ENCODE measurements at regions not wholly inside any gene's neighbourhood (a gene's known extent, or its start where the extent isn't known, plus 50 kb on each side); places are given as distances from the start of the nearest gene placed in this dataset.
A peak's percentile ranks its signal among the peaks of the same experiment; 100 is the strongest.

DNA sequence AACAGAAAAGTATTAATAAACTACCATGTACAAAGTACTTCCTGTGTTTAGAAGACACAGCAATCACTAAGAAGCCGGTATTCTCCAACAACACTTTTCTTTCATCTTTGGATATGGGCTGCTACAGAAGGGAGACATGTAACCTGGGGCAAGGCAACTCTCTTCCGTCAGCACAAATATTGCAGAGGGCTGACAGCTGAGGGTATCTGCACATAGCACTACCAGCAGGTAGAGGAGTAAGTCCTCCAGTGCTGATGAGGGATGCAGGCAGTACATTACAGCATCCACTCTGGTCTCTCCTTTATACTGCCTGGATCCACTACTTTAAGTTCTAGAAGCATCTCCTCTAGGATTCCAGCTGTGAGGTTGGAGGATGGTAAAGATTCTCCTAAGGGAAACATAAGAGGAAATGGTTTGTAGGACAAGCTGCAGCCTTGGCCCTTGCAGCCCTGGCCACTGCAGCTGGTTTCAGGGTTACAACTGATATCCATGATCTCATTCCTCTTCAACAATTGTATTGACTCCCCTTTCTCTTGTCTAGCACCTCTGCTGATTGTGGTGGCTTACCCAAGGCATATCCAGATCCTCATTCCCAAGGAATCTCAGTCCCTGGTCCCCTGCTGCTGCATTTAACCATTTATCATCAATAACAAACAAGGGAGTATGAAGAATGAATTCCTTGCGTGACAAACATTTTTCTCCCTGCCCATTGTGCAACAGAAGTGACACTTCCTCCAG lies 110.7 kb upstream of the ADGRF1 start:
- no peak overlapping the region for H3K9ac ChIP-seq
- H3K4me1 ChIP-seq, result peaks cover 6% of the 10 kb centered on the region
- H4K20me1 ChIP-seq, result no peaks in the 10 kb centered on the region
- no peak for TF ChIP-seq Cebpa-rat (IDR thresholded peaks at IDR 0.05)
- no peak overlapping the region for H3K4me2 ChIP-seq
- H3K27ac ChIP-seq, result no peak overlapping the region
- no peak overlapping the region for H3K4me3 ChIP-seq
- no peaks in the 10 kb centered on the region for H3K36me3 ChIP-seq
- H3K9me3 ChIP-seq, result no peaks in the 10 kb centered on the region
- no peaks in the 10 kb centered on the region; the same call in 1 of the 2 replicates for H3K27me3 ChIP-seq

DNA sequence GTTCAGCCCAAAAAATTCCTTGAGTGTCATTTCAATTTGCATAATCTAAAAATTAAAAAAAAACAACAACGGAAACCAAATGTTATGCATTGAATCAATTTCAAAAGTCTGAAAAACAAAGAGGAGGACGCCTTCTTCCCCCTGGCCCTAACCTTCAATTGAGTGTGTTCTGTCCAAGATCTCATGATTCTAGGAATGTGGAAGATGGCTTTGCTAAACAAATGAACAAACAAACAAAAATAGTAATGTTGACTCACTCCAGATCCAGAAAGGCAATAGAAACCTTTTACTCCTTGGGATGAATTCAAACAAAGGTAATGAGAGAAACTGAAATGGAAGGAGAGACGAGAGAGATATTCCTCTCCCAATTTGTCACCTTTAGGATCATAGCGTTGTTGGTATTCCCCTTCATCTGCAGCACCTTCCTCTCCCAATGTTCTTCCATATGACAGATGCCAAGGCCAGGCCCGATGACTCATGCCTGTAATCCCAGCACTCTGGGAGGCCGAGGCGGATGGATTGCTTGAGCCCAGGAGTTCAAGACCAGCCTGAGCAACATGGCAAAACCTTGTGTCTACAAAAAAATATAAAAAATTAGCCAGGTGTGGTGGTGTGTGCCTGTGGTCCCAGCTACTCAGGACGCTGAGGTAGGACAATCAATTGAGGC lies 109.2 kb upstream of the ADGRF1 start:
- Histone ChIP-seq H4K20me1 (no peaks in the 10 kb centered on the region), H3K36me3 (no peaks in the 10 kb centered on the region), H3K4me3 (no peak overlapping the region), H3K27ac (no peak overlapping the region), H3K27me3 (no peaks in the 10 kb centered on the region; the same call in 1 of the 2 replicates), H3K9ac (no peak overlapping the region), H3K9me3 (no peaks in the 10 kb centered on the region), H3K4me2 (no peak overlapping the region), H3K4me1 (peaks cover 20% of the 10 kb centered on the region)
- TF ChIP-seq Cebpa-rat (IDR thresholded peaks at IDR 0.05), result no peak

DNA sequence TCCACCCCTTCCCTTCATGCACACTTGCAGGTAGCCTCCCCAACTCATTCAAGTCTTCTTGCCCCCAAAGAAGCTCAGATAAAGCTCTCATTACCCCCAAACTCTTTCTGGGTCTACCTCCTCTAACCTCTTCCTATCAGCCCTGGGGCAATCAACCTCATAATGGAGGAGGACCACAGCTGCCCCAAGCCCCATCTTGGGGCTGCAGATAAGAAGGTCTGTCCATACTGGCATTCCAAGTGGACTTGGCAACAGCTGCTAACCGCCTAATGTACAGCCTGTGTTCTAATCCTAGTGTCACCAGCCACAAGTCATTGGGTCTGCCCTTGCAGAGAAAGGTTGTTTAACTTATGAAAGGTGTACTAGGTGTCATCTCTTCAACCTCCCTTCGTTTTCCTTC lies 107.4 kb upstream of the ADGRF1 start:
- no peak overlapping the region for H3K4me2 ChIP-seq
- no peaks in the 10 kb centered on the region for H3K9me3 ChIP-seq
- H3K4me3 ChIP-seq, result no peak overlapping the region
- H3K9ac ChIP-seq, result no peak overlapping the region
- peaks cover 29% of the 10 kb centered on the region for H3K4me1 ChIP-seq
- H4K20me1 ChIP-seq, result no peaks in the 10 kb centered on the region
- no peaks in the 10 kb centered on the region for H3K36me3 ChIP-seq
- TF ChIP-seq Cebpa-rat (IDR thresholded peaks at IDR 0.05), result no peak
- no peak overlapping the region for H3K27ac ChIP-seq
- no peaks in the 10 kb centered on the region; the same call in 1 of the 2 replicates for H3K27me3 ChIP-seq

DNA sequence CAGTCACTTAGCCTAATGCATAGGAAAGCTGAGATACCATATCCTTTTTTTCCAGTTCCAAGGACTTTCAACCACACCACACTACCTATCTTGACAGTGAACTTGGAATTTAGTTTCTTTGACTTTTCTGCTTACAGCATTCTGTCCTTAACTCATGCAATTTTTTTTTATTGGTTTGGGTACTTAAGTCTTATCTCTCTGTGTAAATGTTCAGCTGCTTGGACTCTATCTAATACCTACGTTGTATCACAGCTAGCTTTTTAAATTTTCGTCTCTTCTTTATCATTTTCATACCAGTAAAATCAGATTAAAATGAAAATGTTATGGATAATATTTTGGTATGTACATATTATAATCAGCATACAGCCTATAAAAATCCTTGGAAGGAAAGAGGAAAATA lies 106.9 kb upstream of the ADGRF1 start:
- no peak overlapping the region for H3K27ac ChIP-seq
- no peaks in the 10 kb centered on the region for H3K36me3 ChIP-seq
- peaks cover 29% of the 10 kb centered on the region for H3K4me1 ChIP-seq
- TF ChIP-seq Cebpa-rat (IDR thresholded peaks at IDR 0.05), result no peak
- no peaks in the 10 kb centered on the region; the same call in 1 of the 2 replicates for H3K27me3 ChIP-seq
- no peak overlapping the region for H3K4me3 ChIP-seq
- no peaks in the 10 kb centered on the region for H3K9me3 ChIP-seq
- no peak overlapping the region for H3K4me2 ChIP-seq
- H3K9ac ChIP-seq, result no peak overlapping the region
- H4K20me1 ChIP-seq, result no peaks in the 10 kb centered on the region

DNA sequence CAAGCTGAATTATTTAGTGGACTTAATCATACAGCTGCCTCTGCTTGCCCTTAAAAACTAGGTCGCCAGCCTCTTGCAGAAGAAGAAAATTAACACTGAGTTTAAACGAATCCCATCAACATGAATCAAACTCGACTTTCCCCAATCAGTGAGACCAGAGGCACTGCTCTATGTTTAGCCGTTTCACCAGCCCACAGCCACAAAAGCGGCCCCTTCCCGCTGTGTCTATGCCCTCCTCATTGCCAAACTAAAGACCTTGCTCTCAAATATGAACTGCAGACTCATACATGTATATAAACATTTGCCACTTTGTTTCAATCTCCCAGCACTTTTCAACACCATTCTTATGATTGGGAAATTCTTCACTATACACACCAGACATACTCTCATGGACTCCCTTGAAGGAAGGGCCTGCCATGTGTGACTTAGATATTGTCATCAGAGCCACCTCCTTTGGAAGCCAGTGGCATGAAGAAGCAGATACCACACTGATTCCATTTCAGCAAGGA lies 105.8 kb upstream of the ADGRF1 start:
- H3K4me2 ChIP-seq, result peak overlapping the region; percentile 66
- no peaks in the 10 kb centered on the region; the same call in 1 of the 2 replicates for H3K27me3 ChIP-seq
- no peaks in the 10 kb centered on the region for H4K20me1 ChIP-seq
- peaks cover 29% of the 10 kb centered on the region for H3K4me1 ChIP-seq
- 0 out of 2 replicates have a peak overlapping the region, but pooled peaks have one; percentile 15 for H3K27ac ChIP-seq
- no peak overlapping the region for H3K4me3 ChIP-seq
- no peaks in the 10 kb centered on the region for H3K36me3 ChIP-seq
- no peak overlapping the region for H3K9ac ChIP-seq
- peaks cover 8% of the 10 kb centered on the region; the same call in 1 of the 2 replicates for H3K9me3 ChIP-seq
- no peak for TF ChIP-seq Cebpa-rat (IDR thresholded peaks at IDR 0.05)

DNA sequence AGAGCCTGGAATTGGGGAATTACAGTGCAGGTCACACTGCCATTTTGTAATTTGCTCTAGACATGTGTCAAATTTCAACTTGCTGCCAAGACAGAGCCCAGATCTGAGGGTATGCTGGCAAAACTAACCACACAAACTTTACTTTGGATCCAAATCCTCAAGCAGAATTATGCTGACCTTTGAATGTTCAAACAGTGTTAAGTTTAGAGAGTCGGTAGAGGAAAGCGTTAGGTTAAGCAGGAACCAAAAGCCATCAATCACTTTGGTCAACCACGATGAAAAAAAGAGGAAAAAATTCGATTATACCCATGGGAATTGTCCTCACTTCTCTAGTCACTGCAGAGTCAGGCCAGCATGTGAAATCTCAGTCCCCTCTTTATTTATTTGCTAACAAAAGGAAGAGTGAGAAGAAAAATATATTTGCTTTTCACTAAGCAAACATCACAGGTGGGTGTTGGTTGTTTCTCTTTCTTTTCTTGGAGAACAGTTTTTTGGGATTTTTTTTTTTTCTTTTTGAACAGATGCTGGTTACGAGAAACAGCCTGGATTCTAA lies 105.1 kb upstream of the ADGRF1 start:
- Histone ChIP-seq H3K4me3 (no peak overlapping the region), H3K4me1 (peaks cover 29% of the 10 kb centered on the region), H3K27me3 (no peaks in the 10 kb centered on the region), H3K36me3 (no peaks in the 10 kb centered on the region), H3K27ac (peak overlapping the region; percentile 38), H4K20me1 (no peaks in the 10 kb centered on the region), H3K9ac (0 out of 2 replicates have a peak overlapping the region, but pooled peaks have one; percentile 21), H3K4me2 (peak overlapping the region; percentile 66), H3K9me3 (peaks cover 15% of the 10 kb centered on the region)
- no peak for TF ChIP-seq Cebpa-rat (IDR thresholded peaks at IDR 0.05)

DNA sequence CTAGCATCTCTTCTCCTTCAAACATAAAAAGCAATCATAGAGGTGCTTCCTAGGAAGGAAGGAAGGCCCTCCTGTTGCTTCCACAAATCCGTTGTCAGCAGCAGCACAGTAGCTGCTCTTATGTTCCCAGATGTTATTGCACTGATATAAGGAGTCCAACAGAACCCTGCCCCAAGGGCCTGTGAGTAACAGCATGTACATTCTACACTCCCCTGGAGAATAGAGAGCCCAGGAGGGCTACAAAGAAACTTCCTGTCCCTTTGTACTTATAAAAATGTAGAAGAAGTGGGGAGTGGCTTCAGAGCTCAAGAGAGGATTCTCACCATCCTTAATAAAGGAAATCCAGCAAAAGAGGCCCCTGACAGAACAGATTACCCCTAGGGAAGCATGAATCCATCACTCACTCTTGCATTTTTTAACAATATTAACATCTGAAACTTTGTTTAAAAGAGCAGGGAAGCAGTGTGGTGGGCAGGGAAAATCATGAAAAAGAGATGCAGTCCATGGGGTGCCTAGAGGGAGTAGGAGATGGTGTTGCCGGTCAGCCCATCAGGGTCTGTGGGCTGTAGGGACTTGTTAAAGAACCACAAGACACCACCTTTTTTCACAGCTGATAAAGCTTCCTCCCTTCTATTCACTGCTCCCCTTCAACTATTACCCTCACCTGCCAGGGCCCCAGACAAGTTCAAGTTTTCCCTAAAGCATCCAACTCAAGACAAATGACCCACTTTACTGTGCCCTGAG lies 104.5 kb upstream of the ADGRF1 start:
- H3K27ac ChIP-seq, result peak overlapping the region; percentile 38
- H3K9ac ChIP-seq, result peak overlapping the region; percentile 21; the same call in 1 of the 2 replicates
- H3K4me3 ChIP-seq, result no peak overlapping the region
- H3K4me2 ChIP-seq, result peak overlapping the region; percentile 66
- no peak for TF ChIP-seq Cebpa-rat (IDR thresholded peaks at IDR 0.05)
- H3K27me3 ChIP-seq, result no peaks in the 10 kb centered on the region
- H3K4me1 ChIP-seq, result peaks cover 29% of the 10 kb centered on the region
- H4K20me1 ChIP-seq, result no peaks in the 10 kb centered on the region
- no peaks in the 10 kb centered on the region for H3K36me3 ChIP-seq
- peaks cover 16% of the 10 kb centered on the region for H3K9me3 ChIP-seq

DNA sequence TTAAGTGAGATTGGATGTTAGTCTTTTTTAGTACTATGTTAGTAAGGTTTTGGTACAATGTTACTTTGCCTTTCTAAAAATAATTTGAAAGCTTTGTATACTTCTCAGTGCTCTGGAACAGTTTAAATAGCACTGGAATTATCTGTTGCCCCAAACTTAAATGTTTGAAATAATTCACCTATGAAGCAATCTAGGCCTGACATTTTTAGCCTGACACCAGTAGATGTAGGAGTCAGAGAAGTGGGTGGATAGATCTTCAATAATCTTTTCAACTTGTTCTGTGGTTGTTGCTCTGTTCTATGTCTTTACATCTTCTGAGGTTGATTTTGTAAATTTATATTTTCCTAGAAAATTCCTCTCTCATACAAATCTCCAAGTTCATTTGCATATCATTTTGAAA lies 103.1 kb upstream of the ADGRF1 start:
- no peaks in the 10 kb centered on the region for H4K20me1 ChIP-seq
- no peak overlapping the region for H3K27ac ChIP-seq
- peaks cover 34% of the 10 kb centered on the region for H3K4me1 ChIP-seq
- no peaks in the 10 kb centered on the region for H3K36me3 ChIP-seq
- no peak overlapping the region for H3K4me3 ChIP-seq
- H3K9ac ChIP-seq, result no peak overlapping the region
- H3K4me2 ChIP-seq, result no peak overlapping the region
- no peaks in the 10 kb centered on the region for H3K27me3 ChIP-seq
- no peak for TF ChIP-seq Cebpa-rat (IDR thresholded peaks at IDR 0.05)
- H3K9me3 ChIP-seq, result peaks cover 16% of the 10 kb centered on the region

DNA sequence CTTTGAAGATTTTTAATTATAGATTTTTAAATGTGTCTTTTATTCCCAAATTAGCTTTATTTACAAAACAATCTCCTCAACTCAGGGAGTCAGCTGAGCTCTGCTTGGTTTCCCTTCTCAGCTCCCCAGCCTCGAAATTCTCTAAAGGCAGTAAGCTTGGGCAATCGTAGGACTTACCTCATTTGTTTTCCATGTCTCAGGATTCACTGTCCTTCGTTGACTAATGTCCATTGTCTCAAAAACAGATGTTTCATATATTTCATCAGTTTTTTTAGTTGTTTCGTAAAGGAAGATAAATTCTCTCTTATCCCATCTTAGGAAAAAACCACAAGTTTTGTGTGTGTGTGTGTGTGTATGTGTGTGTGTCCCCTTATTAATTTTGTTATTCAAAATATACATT lies 102.2 kb upstream of the ADGRF1 start:
- Histone ChIP-seq H3K36me3 (no peaks in the 10 kb centered on the region), H3K4me2 (no peak overlapping the region), H3K4me3 (no peak overlapping the region), H3K9me3 (peaks cover 16% of the 10 kb centered on the region), H3K27ac (no peak overlapping the region), H3K4me1 (peaks cover 34% of the 10 kb centered on the region), H3K27me3 (no peaks in the 10 kb centered on the region), H3K9ac (no peak overlapping the region), H4K20me1 (no peaks in the 10 kb centered on the region)
- TF ChIP-seq Cebpa-rat (IDR thresholded peaks at IDR 0.05), result no peak

Data from BLaER1 (cell line).